ENCODE measurements at regions not wholly inside any gene's neighbourhood (a gene's known extent, or its start where the extent isn't known, plus 50 kb on each side); places are given as distances from the start of the nearest gene placed in this dataset.
A peak's percentile ranks its signal among the peaks of the same experiment; 100 is the strongest.

- DNase-seq, result no peak
Observed at GRCh38 chr2:205937211-205937610, 148.8 kb downstream of the INO80D start.

- no peak for DNase-seq
Observed at GRCh38 chr2:205936446-205936845, 149.5 kb downstream of the INO80D start.

GRCh38 chr2:205934443-205934842, 151.5 kb downstream of the INO80D start:
- no peak for DNase-seq

GRCh38 chr2:205932861-205933260, 153.1 kb downstream of the INO80D start:
- no peak for DNase-seq

- DNase-seq, result no peak
Observed at GRCh38 chr2:205931388-205931787, 154.6 kb downstream of the INO80D start.

GRCh38 chr2:205930209-205930608, 155.8 kb downstream of the INO80D start:
- no peak for DNase-seq

- DNase-seq, result no peak
Observed at GRCh38 chr2:205929246-205929942, 156.6 kb downstream of the INO80D start.

- peak; percentile 62 for DNase-seq
Observed at GRCh38 chr2:205925373-205926337, 160.3 kb downstream of the INO80D start.

GRCh38 chr2:205924676-205925075, 161.3 kb downstream of the INO80D start:
- DNase-seq, result no peak

- no peak for DNase-seq
Observed at GRCh38 chr2:205915130-205915524, 170.8 kb downstream of the INO80D start.

GRCh38 chr2:205914213-205915129, 171.5 kb downstream of the INO80D start:
- DNase-seq, result peak; percentile 57

GRCh38 chr2:205913668-205914067, 172.3 kb downstream of the INO80D start:
- DNase-seq, result no peak

GRCh38 chr2:205911306-205911705, 174.7 kb downstream of the INO80D start:
- no peak for DNase-seq

GRCh38 chr2:205909184-205909572, 176.8 kb downstream of the INO80D start:
- no peak for DNase-seq

- DNase-seq, result no peak
Observed at GRCh38 chr2:205908212-205909183, 177.5 kb downstream of the INO80D start.

GRCh38 chr2:205906419-205906818, 179.6 kb downstream of the INO80D start:
- no peak for DNase-seq

GRCh38 chr2:205905576-205905975, 180.4 kb downstream of the INO80D start:
- DNase-seq, result no peak

- DNase-seq, result no peak
Observed at GRCh38 chr2:205904873-205905272, 181.1 kb downstream of the INO80D start.

GRCh38 chr2:205903549-205904129, 182.3 kb downstream of the INO80D start:
- DNase-seq, result peak; percentile 25

GRCh38 chr2:205902900-205903237, 183.1 kb downstream of the INO80D start:
- no peak for DNase-seq

Measured in NCI-H774 (cell line).